HG03139 (cell line): ENCODE measurements at regions not wholly inside any gene's neighbourhood (a gene's known extent, or its start where the extent isn't known, plus 50 kb on each side); places are given as distances from the start of the nearest gene placed in this dataset.
"Not testable (repeated sequence)": the region's sequence is repeated elsewhere in the genome, so short reads cannot be mapped to it uniquely, and the experiment has no call there.

Experiments used
- ATAC-seq: cut with Tn5 transposase; IDR thresholded peaks from one replicate; pipeline ENCODE4 v1.9.1; 2021; ENCODE audit not compliant: unreplicated experiment

DNA sequence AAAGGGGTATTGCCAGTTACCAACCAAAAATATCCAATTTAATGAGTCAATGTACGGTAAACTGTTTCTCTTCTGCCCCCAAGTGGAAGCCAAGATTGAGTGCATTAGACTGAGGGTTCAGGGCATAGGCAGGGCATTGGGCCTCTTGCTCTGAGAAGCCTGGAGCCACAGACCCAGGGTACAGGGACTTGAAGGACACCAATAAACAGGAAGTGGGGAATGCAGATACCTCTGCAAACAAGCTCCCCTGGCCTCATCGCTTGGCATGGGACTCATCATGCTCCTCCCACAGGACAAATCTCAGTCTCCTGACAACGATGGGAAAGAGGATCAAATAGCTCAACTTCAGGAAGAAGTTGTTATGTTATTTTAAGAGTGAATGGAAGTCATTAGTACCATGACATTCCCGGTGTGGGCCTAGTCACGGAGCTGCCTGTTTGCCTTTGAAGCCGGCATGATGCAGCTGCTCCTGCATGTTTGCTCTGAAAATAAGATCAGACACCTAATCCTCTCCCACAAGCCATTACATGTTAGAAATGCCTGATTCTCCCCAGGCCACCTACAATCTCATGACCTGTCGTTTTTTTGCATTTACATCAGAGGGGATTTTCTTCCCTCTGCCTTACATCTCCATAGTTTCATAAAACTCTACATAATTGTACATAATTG lies 224.2 kb downstream of the RCHY1 start:
- ATAC-seq = no peak

DNA sequence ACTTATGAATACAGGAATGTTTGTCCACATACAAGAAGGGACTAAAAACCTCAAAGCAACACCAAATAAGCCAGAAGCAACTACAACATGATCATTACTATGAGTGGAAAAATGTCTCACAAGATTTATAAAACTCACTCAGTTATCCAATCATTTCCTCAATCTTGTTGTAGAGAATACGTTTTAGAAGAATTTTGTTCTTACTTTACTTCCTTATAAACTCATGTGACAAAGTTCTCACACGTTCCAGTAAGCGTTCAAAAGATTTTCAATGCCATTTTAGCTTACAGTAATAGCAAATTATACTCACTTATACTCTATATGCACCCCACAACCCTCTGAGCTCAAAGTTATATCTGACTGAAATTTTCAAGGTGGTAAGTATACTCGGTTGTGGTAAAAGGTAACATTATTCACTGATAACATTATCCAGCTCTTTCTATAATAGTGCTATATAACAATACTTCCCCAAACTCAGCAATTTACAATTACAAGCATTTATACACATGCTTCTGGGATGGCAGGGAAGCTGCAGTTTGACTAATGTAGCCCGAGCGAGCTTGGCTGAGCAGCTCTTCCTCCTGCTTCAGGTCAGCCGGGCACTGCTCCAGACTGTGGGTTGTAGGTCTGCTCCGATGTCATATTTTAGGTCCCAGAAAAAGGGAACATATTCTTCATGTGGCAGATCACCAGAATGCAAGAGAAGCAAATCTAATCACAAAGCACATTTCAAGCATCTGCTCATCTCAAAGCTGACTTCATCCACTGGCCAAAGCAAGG lies 226.3 kb downstream of the RCHY1 start:
- no peak for ATAC-seq

DNA sequence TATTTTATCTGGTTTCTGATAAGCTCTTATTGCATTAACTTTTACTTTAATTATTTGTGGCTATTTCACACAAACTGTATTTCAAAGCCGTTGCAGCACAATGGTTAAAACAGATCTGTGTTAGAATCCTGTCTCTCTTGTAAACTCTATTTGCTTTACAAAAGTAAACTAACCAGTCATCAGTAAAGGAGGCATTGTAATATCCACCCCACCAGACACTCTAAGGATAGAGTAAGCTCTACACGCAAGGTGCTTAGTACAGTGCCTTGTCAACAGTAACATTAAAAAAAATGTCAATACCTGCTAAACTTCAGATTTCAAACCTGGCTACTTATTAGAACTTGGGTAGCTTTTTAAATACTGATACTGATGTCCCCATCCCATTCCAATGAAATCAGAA lies 228.4 kb downstream of the RCHY1 start:
- ATAC-seq = no peak

DNA sequence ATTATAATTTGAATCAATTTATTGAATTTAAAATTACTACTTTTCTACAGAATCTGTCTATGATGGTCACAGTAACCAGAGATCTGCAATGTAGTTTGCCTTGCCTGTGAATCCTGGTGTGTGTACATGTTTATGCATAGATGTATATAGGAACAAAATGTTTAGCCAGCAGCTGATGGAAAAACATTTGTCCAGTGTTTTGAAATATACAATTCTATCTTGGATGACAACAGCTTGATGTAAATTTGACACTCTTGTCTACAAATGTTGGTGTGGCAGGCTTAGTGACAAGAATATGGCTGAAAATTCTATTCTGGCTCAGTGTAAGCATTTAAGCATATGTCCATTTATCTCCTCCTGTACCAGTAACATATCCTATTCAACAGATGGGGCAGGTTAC lies 229.4 kb downstream of the RCHY1 start:
- ATAC-seq = no peak

DNA sequence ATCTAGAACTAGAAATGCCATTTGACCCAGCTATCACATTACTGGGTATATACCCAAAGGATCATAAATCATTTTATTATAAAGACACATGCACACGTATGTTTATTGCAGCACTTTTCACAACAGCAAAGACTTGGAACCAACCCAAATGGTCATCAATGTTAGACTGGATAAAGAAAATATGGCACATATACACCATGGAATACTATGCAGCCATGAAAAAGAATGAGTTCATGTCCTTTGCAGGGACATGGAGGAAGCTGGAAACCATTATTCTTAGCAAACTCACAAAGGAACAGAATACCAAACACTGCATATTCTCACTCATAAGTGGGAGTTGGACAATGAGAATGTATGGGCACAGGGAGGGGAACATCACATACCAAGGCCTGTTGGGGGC lies 233.7 kb downstream of the RCHY1 start:
- not testable (repeated sequence) for ATAC-seq

DNA sequence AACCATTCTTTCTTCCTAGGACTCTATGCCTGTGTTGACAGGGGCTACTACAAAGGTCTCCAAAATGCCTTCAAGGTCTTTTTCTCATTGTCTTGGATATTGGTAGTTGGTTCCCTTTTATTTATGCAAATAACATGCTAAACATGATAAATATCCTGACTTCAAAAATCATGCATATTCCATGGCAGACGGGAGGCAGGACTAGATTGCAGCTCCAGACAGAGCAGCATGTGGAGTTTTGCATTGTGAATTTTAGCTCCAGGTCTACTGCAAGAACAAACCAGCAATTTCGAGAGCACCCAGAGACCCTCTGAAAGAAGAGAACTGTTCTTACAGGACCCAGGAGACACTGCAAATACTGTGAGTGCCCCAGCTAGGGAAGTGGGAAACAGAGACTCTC lies 254.9 kb downstream of the RCHY1 start:
- ATAC-seq = no peak

DNA sequence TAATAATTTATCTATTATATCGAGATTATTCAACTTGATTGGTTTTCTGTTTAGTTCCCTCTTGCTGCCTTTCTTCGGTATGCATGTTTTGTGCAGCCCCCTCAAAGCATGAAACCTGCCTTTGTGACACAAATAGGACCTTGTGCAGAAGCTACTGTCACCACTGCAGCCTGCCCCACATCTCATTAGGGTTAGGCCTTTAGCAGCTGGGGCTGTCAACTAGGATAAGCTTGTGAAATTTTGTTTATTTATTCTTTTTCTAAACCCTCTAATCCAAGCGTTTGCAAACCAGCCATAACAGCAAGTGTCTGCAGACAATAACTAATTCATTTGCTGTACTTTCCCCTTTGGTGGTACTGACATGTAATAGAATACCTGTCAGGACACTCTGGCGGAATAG lies 258.9 kb downstream of the RCHY1 start:
- ATAC-seq = no peak

DNA sequence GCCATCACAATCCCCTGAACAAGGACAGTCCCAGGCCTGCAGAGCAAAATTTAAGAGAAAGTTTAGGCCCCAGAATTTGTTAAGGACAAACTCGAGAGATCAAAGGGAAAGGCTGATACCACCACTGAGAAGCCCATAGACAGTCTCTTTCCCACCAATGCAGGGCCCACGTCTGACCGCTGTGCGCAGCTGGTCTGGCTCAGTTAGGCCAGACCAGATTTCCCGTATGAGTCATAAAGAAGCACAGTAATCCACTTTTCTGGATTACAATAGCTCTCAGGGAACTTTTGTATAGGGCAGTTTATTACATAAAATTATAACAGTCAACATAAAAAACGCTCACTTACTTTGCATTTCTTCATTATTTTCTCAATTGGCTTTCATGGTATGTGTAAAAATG lies 259.5 kb downstream of the RCHY1 start:
- ATAC-seq = no peak

DNA sequence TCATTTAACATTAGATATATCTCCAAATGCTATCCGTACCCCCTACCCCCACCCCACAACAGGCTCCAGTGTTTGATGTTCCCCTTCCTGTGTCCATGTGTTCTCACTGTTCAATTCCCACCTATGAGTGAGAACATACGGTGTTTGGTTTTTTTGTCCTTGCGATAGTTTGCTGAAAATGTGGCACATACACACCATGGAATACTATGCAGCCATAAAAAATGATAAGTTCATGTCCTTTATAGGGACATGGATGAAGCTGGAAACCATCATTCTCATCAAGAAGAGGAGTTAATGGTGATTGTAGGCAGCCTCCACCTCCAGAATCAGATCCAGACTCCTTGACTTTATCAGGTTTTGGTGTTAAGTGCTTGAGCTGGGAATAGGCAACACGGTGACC lies 261.1 kb downstream of the RCHY1 start:
- not testable (repeated sequence) for ATAC-seq

DNA sequence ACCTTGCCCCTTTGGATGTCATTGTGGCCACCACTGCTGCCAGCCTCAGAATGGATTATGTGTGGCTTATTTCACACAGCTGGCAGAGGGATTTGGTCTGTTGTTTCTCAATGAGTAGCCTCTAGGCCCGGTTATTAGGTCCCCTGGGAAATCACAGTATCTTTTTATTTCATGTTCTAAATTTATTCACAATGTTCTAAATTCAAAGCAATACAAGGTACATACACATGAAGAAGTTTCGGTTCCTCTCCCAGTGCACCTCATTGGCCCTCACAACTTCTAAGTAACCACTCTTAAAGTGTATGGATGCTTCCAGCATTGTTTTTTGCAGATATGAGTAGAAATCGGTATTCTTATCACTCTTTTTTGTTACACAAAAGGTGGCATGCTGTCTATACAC lies 262.7 kb downstream of the RCHY1 start:
- ATAC-seq = peak; percentile 61

DNA sequence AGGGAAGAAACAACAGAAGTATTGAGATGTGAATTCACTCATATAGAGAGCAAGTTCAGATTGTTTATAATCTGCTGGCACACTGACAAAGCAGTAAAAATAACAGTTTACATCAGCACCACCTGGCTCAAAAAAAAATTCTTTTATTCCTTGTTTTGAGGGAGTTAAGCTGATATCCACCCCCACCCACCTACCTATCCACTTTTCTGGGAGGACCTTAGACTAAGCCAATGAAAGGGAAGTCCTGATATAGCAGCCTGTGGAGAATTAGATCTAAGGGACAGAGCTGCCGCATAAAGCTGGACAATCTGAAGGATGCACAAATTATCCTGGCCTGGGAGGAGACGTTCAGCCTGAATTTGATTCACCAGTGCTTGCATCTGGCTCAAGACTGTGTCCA lies 264.5 kb downstream of the RCHY1 start:
- no peak for ATAC-seq

DNA sequence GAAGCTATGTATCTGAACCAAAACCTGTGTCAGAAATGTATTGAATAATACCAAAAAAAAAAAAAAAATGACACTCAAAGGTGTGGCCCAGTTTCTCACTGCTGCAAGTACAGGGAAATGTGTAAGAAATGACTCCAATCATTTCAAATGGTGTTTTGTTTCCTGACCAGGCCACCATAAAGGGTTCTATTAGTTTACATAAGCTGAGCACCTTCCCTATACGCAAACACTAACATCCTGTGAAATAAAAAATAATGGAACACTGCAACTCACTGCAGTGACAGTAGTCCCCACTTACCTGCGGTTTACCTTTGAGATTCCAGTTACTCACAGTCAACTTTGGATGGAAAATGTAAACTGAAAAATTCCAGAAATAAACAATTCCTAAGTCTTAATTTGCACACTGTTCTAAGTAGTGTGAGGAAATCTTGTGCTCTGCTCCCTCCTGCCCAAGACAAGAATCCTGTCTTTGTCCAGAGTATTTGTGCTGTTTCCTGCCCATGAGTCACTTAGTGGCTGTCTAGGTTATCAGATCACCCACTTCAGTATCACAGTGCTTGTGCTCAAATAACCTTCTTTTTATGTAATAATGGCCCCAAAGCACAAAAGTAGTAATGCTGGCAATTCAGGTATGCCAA lies 265.3 kb downstream of the RCHY1 start:
- no peak for ATAC-seq

DNA sequence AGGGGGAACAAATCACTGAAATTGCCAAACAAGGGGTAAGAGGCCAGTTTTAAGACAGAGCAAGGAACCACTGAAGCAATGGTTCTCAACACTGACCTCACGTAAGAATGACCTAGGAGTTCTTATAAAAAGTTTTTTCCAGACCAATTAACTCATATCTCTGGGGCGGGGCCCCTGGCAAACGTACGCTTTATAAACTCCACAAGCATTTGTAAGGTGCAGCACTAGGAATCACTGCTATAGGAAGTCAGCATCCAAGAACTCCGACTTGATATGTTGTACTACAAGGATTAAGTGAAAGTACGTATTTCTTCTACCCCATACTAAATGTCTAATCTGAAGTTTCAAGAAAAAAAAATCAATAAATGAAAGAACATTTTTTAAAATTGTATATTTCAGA lies 269.9 kb downstream of the RCHY1 start:
- ATAC-seq = no peak

DNA sequence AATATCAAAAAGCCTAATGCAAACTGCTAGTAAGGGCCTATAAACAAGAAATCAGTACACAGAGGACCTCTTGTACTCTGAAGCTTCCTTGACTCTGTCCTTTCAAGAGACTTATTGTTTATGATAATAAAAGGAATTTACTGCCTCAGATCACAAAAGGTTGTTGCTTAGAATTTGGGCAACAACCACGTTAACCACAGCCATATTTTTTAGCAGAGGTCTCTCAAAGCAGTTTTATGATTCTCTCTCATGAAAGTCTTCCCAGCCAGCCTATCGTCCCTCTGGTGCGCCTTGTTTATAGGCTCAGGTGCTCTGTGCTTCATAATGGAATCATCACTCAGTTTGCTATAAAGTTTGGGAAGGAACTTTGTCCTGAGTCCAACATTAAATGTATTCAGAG lies 270.6 kb downstream of the RCHY1 start:
- ATAC-seq = no peak

DNA sequence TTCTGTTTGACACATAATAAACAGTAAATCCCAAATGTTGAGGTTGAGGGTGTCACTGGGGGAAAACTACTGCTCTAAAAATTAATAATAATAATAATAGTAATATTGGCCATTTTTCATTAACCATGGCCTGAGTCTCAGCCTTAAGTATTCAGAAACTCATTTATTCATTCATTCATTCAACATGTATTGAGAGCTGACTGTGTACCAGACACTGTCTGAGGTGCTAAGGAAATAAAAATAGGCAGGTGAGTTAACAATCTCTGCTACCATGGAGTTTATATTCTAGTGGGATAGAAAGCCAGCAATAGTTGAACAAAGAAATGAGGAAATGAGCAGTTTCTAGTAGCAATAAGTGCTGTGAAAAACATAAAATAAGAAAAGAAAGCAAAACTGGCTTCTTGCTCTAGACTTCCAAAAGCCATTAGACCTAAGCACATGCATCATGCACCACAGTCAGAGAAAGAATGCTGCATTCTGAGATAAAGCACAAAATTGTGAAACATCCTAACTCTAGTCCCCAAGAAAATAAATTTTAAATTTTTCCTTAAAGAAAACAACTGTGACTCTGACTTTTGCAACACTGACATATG lies 278.7 kb downstream of the RCHY1 start:
- peak; percentile 98 for ATAC-seq

DNA sequence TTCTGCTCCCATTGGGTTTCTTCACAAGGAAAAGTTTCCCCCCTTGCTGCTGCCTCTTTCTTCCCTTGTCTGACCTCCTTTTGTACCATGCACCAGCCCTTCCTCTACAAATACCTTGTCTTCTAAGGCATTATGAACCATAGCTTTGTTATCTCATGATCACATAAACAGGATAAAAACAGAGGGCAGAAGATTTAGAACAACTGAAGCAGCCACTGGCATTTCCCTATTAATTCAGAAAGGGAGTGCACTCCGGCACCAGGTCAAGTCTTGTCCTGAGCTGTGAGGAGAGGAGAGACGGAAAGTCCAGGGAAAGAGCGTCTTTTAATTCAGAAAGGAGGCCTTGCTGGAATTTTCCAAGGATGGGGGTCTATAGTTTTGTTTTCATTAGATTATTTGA lies 281.7 kb downstream of the RCHY1 start:
- ATAC-seq = no peak

DNA sequence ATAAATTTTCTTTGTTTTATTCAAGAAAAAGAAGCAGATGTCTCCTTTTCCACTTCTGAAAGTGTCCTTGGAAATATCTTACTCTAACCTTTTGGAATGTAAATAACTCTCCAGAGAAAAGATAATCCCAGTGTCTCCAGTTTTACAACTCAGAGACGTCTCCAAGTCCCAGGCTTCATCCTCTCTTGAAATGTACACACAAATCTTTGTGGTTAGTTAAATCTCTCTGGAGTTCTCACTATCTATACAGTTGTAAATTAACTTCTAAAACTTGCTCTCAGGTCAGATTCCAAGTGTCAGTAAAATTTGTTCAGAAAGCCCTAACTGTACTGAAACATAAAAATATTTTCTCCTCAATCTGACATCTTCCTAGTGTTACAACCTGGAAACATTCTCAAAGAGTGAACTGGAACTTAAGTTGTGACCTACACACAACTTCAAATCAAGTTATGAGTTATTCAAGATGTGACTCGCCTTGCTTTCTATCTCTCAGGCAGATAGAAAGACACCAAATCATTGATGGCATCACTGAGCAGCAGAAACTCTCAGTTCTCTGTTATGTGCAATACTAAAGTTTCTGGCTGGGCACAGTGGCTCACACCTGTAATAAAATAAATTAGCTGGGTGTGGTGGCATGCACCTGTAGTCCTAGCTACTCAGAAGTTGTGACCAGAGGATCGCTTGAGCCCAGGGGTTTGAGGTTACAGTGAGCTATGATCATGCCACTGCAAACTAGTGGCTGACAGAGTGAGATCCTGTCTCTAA lies 284.2 kb downstream of the RCHY1 start:
- ATAC-seq = peak; percentile 82

DNA sequence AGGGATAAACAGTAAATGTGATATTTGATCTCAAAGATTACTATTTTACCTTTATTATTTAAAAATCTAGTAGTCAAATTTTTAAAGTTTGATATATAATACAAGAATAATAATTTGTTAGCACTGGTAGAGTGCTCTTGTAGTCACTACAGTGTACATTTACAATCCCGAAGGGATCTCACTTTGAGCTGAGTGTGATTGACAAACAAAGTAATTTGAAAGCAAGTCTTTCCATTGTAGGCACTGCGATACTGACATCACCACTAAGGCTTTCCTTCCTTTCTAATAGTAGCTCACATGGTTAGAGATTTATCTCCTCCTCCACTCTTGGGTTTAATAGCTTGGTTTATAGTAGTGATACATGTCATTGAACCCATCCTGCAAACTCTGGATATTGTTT lies 280.6 kb downstream of the PARM1 start:
- no peak for ATAC-seq

DNA sequence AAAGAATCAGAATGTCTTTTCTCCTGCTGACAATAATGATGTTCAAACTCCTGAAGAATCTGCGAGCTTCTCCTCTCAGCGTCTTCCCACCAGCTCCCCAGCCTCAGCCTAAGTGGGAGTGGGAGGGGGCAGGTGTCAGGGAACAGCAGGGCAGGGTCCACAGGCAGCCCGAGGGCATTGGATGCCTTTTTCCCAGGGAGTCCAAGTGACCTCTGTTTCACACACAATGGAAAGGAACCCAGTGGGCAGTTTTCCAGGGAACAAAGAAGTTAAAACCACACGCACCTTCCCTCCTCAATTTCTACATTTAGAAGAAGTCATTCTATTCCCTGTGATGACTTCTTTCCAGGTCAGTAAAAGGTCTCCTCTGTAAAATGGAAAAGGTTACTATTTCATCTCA lies 278.5 kb downstream of the PARM1 start:
- ATAC-seq = no peak

DNA sequence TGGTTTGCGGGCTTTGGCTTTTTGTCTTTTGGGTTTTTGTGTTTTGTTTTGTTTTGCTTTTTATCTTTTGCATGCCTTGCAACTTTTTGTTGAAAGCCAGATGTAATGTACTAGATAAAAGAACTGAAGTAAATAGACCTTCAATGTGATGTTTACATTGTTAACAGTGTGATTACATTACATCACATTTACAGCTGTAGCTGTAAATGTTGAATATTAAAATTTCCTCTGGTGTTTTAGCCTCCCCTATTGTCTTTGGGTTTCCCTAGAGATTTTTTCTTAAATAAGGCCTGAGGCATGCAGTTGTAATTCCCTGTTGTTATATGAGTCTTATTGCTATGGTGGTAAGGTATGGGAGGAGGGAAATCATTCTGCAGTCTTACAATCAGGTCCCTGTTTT lies 275.0 kb downstream of the PARM1 start:
- no peak for ATAC-seq

DNA sequence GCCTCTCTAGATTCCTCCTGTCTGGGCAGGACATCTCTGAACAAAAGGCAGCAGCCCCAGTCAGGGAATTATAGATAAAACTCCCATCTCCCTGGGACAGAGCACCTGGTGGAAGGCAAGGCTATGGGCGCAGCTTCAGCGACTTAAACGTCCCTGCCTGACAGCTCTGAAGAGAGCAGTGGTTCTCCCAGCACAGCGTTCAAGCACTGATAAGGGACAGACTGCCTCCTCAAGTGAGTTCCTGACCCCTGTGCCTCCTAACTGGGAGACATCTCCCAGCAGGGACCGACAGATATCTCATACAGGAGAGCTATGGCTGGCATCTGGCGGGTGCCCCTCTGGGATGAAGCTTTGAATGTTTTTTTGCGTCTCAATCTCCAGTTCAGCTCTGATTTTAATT lies 262.2 kb downstream of the PARM1 start:
- no peak for ATAC-seq
